PC-3 (cell line): ENCODE measurements at regions not wholly inside any gene's neighbourhood (a gene's known extent, or its start where the extent isn't known, plus 50 kb on each side); places are given as distances from the start of the nearest gene placed in this dataset.

Experiments used
- ATAC-seq: fragments of 200-7000 bp; cut with Tn5 transposase; 2 replicates; pipeline ENCODE4 v1.9.1; 2020; ENCODE audit warnings: mild to moderate bottlenecking, moderate library complexity
- BruUV-seq: library from RNA; stranded (reverse); fragments of 400-500 nt; replicated peaks from 2 replicates; lab custom pipeline; 2021; lab: Mats Ljungman, UMichigan
- CTCF ChIA-PET: fragments of 300-600 bp; sonication (Branson Sonifier 250); formaldehyde crosslinking; loops from one replicate; lab custom pipeline; 2022; ENCODE audit warnings: antibody characterized with exemption; lab: Charles Lee
- POLR2A ChIA-PET: fragments of 300-600 bp; sonication (Branson Sonifier 250); formaldehyde crosslinking; loops from one replicate; lab custom pipeline; 2022; ENCODE audit warnings: antibody characterized with exemption; ENCODE audit not compliant: unreplicated experiment; lab: Charles Lee
- DNase-seq: peaks from one replicate; pipeline ENCODE4 v3.0.0-alpha.2; 2015
- H2AFZ ChIP-seq: fragments of 300-600 bp; sonication (generic); 2 replicates; pipeline ENCODE4 v1.6.0; 2016; ENCODE audit warnings: antibody characterized with exemption, low read length
- H3F3A ChIP-seq: fragments of 300-600 bp; sonication (generic); one replicate; pipeline ENCODE4 v1.6.0; 2017; ENCODE audit warnings: antibody characterized with exemption, low read length, control low read depth, mild to moderate bottlenecking; ENCODE audit not compliant: unreplicated experiment
- H3K27ac ChIP-seq: fragments of 300-600 bp; sonication (generic); 2 replicates; pipeline ENCODE4 v1.5.1; 2016; ENCODE audit warnings: mild to moderate bottlenecking, low read length
- H3K27me3 ChIP-seq: fragments of 300-600 bp; sonication (generic); 2 replicates; pipeline ENCODE4 v1.6.1; 2016; ENCODE audit warnings: low read length, mixed read lengths
- H3K36me3 ChIP-seq: fragments of 300-600 bp; sonication (generic); 2 replicates; pipeline ENCODE4 v1.6.1; 2016; ENCODE audit warnings: low read depth, mixed run types, low read length, mixed read lengths
- H3K4me1 ChIP-seq: fragments of 300-600 bp; sonication (generic); 2 replicates; pipeline ENCODE4 v1.5.1; 2016; ENCODE audit warnings: low read length; ENCODE audit not compliant: insufficient read depth
- H3K4me2 ChIP-seq: fragments of 300-600 bp; sonication (generic); 2 replicates; pipeline ENCODE4 v1.6.0; 2016; ENCODE audit warnings: low read length
- H3K4me3 ChIP-seq: fragments of 300-600 bp; sonication (generic); 2 replicates; pipeline ENCODE4 v1.5.1; 2016; ENCODE audit warnings: mild to moderate bottlenecking, low read length, mixed read lengths
- H3K79me2 ChIP-seq: fragments of 300-600 bp; sonication (generic); 2 replicates; pipeline ENCODE4 v1.6.1; 2017; ENCODE audit warnings: low read length, mixed read lengths
- H3K9ac ChIP-seq: fragments of 300-600 bp; sonication (generic); 2 replicates; pipeline ENCODE4 v1.6.0; 2016; ENCODE audit warnings: mild to moderate bottlenecking, low read length
- H3K9me2 ChIP-seq: fragments of 300-600 bp; sonication (generic); replicated peaks from 2 replicates; pipeline ENCODE4 v1.6.1; 2016; ENCODE audit warnings: mixed run types, low read length, mixed read lengths
- H3K9me3 ChIP-seq: fragments of 300-600 bp; sonication (generic); 2 replicates; pipeline ENCODE4 v1.6.1; 2016; ENCODE audit warnings: low read length, mixed read lengths
- H4K20me1 ChIP-seq: fragments of 300-600 bp; sonication (generic); 2 replicates; pipeline ENCODE4 v1.6.1; 2016; ENCODE audit warnings: low read length, mixed read lengths
- EZH2 ChIP-seq: fragments of 300-600 bp; sonication (generic); IDR thresholded peaks from one replicate; pipeline ENCODE4 v1.6.1; 2017; ENCODE audit warnings: antibody characterized with exemption, mild to moderate bottlenecking, low read length; ENCODE audit not compliant: unreplicated experiment
- EZH2phosphoT487 ChIP-seq: fragments of 300-600 bp; sonication (generic); IDR thresholded peaks from 2 replicates; pipeline ENCODE4 v1.6.1; 2018; ENCODE audit warnings: mild to moderate bottlenecking, antibody characterized with exemption, low read length, borderline replicate concordance
- intact Hi-C: fragments of 100-400 bp; cut with micrococcal nuclease; formaldehyde crosslinking; loops from 2 replicates; pipeline ENCODE4 v1.9.0; 2023
- TF ChIP-seq, protein P1 (sequence below): fragments of 300-600 bp; sonication (generic); conservative IDR thresholded peaks from 2 replicates; pipeline ENCODE4 v1.5.1; 2017; ENCODE audit warnings: antibody characterized with exemption, low read depth, mild to moderate bottlenecking, low read length

DNA sequence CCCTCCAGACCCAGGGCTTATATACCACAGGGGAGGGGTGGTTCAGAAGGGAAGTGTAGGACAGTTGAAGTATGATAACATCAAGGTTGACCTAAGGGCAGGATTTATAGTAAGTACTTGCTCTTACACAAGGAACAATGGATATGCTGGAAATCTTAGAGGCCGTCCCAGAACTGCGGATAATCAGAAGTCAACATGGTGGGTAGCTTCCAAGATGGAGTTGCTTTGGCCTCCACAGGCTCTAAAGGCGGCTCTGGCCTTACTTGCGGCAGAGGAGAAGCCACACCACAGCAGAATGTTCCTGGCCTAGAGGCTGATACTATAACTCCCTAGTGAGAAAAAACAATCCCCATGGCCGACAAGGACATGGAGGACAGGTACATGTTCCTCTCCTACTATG lies 344.7 kb downstream of the CDC5L start:
- Histone ChIP-seq H3F3A (no peaks in the 10 kb centered on the region), H3K4me3 (no peak overlapping the region), H2AFZ (no peak overlapping the region), H3K4me2 (no peak overlapping the region), H3K27ac (no peak overlapping the region), H3K4me1 (peaks cover 33% of the 10 kb centered on the region), H3K79me2 (no peaks in the 10 kb centered on the region), H3K27me3 (no peaks in the 10 kb centered on the region), H3K9me3 (no peaks in the 10 kb centered on the region), H3K9ac (no peak overlapping the region), H3K36me3 (no peaks in the 10 kb centered on the region), H3K9me2 (no peaks in the 10 kb centered on the region), H4K20me1 (no peaks in the 10 kb centered on the region)
- no peak for DNase-seq
- TF ChIP-seq, protein P1, sequence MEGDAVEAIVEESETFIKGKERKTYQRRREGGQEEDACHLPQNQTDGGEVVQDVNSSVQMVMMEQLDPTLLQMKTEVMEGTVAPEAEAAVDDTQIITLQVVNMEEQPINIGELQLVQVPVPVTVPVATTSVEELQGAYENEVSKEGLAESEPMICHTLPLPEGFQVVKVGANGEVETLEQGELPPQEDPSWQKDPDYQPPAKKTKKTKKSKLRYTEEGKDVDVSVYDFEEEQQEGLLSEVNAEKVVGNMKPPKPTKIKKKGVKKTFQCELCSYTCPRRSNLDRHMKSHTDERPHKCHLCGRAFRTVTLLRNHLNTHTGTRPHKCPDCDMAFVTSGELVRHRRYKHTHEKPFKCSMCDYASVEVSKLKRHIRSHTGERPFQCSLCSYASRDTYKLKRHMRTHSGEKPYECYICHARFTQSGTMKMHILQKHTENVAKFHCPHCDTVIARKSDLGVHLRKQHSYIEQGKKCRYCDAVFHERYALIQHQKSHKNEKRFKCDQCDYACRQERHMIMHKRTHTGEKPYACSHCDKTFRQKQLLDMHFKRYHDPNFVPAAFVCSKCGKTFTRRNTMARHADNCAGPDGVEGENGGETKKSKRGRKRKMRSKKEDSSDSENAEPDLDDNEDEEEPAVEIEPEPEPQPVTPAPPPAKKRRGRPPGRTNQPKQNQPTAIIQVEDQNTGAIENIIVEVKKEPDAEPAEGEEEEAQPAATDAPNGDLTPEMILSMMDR: no peak
- TF ChIP-seq EZH2phosphoT487: no peak
- TF ChIP-seq EZH2: no peak
- POLR2A ChIA-PET: no interaction called here
- CTCF ChIA-PET: no interaction called here
- intact Hi-C loops: loop anchor here (5.0 kb wide), 2 partner anchors 75 to 1190 kb away; no protein-coding TSS in a partner anchor
- BruUV-seq: no TSS peak
- ATAC-seq: no peak

DNA sequence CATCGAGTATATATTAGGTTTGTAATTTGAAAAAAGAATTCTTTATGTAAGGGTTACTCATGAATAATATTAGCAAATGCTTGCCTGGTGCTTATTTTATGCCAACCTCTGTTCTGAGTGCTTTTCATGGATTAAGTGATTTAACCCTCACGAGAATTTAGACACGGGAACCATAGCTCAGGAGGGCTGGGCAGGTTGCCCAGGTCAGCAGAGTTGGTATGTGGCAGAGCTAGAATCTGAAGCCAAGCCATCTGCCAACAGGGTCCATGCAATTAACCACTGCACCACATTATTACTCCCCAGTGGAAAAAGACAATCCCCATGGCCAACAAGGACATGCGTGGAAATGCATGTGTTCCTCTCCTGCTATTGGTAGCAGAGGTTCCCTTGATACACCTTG lies 345.6 kb downstream of the CDC5L start:
- Histone ChIP-seq H3K9me2 (no peaks in the 10 kb centered on the region), H3K27me3 (no peaks in the 10 kb centered on the region), H3F3A (no peaks in the 10 kb centered on the region), H3K4me3 (no peak overlapping the region), H3K36me3 (no peaks in the 10 kb centered on the region), H3K9me3 (no peaks in the 10 kb centered on the region), H3K4me1 (peaks cover 33% of the 10 kb centered on the region), H3K79me2 (no peaks in the 10 kb centered on the region), H3K4me2 (no peak overlapping the region), H3K9ac (no peak overlapping the region), H4K20me1 (no peaks in the 10 kb centered on the region), H2AFZ (no peak overlapping the region), H3K27ac (no peak overlapping the region)
- no TSS peak for BruUV-seq
- ATAC-seq (no peak), DNase-seq (no peak)
- intact Hi-C loops: loop anchor here (5.0 kb wide), 2 partner anchors 76 to 1189 kb away; no protein-coding TSS in a partner anchor
- POLR2A ChIA-PET: no interaction called here
- TF ChIP-seq EZH2phosphoT487: no peak
- no peak for TF ChIP-seq EZH2
- TF ChIP-seq, protein P1: no peak
- CTCF ChIA-PET: no interaction called here

DNA sequence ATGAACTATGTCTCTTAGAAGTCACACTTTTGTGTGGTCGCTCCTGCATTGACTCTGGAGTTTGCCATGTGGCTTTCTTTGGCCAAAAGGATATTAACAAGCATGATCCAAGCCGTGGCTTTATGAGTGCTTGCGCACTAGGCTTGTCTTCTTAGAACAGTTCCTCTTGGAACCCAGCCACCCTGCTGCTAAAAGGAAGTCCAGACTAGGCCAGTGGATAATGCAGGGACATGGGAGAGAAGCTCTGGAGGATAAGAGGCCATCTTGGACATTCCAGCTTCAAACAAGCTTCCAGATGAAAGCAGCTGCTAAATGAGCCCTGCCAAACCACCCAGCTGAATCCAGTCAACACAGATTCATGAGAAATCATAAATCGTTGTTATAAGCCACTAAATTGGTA lies 346.4 kb downstream of the CDC5L start:
- no peaks in the 10 kb centered on the region for H3K79me2 ChIP-seq
- no peak overlapping the region for H2AFZ ChIP-seq
- no peaks in the 10 kb centered on the region for H3K9me2 ChIP-seq
- no peaks in the 10 kb centered on the region for H3K9me3 ChIP-seq
- BruUV-seq: no TSS peak
- H3K9ac ChIP-seq: no peak overlapping the region
- no peaks in the 10 kb centered on the region for H4K20me1 ChIP-seq
- H3F3A ChIP-seq: no peaks in the 10 kb centered on the region
- no peak for TF ChIP-seq EZH2
- TF ChIP-seq, protein P1: no peak
- TF ChIP-seq EZH2phosphoT487: no peak
- no peaks in the 10 kb centered on the region for H3K36me3 ChIP-seq
- ChIA-PET POLR2A (no interaction called here), CTCF (no interaction called here)
- H3K27ac ChIP-seq: no peak overlapping the region
- H3K4me1 ChIP-seq: peaks cover 33% of the 10 kb centered on the region
- H3K27me3 ChIP-seq: no peaks in the 10 kb centered on the region
- ATAC-seq (no peak), DNase-seq (no peak)
- intact Hi-C loops: loop anchor here (5.0 kb wide), 2 partner anchors 77 to 1188 kb away; no protein-coding TSS in a partner anchor
- H3K4me2 ChIP-seq: no peak overlapping the region
- no peak overlapping the region for H3K4me3 ChIP-seq
